GM12801 (cell line): ENCODE measurements at regions not wholly inside any gene's neighbourhood (a gene's known extent, or its start where the extent isn't known, plus 50 kb on each side); places are given as distances from the start of the nearest gene placed in this dataset.

Experiments used
- CTCF ChIP-seq: IDR thresholded peaks from one replicate; pipeline ENCODE4 v1.5.1; 2011; ENCODE audit warnings: control low read depth; ENCODE audit not compliant: insufficient read length; ENCODE audit errors: extremely low read depth

GRCh38 chr2:103103678-103104077, 341.8 kb downstream of the TMEM182 start:
- no peak for TF ChIP-seq CTCF

- TF ChIP-seq CTCF: no peak
Measured at GRCh38 chr2:103119352-103119751, 357.5 kb downstream of the TMEM182 start.

GRCh38 chr2:103121106-103121505, 359.3 kb downstream of the TMEM182 start:
- TF ChIP-seq CTCF: no peak

- no peak for TF ChIP-seq CTCF
Measured at GRCh38 chr2:103123516-103123915, 361.7 kb downstream of the TMEM182 start.

GRCh38 chr2:103130857-103131256, 369.0 kb downstream of the TMEM182 start:
- TF ChIP-seq CTCF: no peak

- TF ChIP-seq CTCF: no peak
Measured at GRCh38 chr2:103132536-103133217, 370.8 kb downstream of the TMEM182 start.

- TF ChIP-seq CTCF: no peak
Measured at GRCh38 chr2:103135679-103136078, 373.8 kb downstream of the TMEM182 start.
